ENCODE measurements at regions not wholly inside any gene's neighbourhood (a gene's known extent, or its start where the extent isn't known, plus 50 kb on each side); places are given as distances from the start of the nearest gene placed in this dataset.
"Not testable (repeated sequence)": the region's sequence is repeated elsewhere in the genome, so short reads cannot be mapped to it uniquely, and the experiment has no call there.

DNA sequence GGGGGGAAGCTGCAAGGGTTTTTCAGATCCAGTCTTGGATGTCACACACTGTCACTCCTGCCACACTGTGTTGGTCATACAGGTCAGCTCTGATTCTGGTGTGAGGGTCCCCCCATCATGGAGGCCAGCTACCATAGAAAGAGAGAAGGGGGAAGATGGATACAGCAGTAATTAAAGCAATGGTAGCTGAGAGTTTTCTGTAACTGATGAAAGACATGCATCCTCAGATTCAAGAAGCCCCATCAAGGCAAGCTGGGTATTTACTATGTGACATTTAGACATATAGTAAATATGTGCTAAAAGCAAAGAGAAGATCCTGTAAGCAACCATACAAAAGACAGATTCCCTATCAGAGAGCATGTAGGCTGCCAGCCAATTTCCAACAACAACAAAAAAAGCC, 110.9 kb upstream of the COL5A1 start:
- DNase-seq (ENCODE audit: low spot score) = no peak

DNA sequence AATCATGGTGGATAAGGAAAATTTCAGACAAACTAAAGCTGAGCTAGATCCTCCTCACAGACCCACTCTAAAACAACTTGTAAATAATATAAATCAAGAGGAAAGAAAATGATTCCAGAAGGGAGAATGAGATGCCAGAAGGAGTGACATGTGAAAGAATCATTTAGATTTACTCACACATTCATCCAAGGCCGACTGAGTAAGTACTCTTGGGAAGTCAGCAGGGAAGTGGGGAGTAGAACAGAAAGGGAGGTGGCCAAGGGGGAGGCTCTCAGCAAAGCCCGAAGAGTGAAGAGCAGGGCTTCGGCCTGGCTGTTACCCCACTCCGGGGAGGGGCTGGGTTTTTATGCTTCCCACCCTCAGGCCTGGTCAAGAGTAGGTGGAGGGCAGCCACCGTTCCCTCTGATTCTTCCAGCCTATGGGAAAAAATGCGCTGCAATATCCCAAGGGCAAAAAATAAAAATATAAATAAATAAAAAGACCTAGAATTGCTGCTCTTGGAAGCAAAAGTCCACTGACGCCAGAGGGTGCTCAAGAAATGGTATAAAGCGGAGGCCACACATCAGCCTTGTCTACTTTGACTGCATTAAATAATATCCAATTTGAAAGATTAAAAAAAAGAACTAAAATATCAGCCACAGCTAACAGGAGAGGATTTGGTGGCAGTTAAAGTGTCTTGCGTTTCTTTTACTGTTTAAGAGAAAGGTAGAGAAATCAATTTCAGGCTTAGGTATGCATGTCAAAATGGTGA, 110.2 kb upstream of the COL5A1 start:
- DNase-seq (ENCODE audit: low spot score) = no peak

DNA sequence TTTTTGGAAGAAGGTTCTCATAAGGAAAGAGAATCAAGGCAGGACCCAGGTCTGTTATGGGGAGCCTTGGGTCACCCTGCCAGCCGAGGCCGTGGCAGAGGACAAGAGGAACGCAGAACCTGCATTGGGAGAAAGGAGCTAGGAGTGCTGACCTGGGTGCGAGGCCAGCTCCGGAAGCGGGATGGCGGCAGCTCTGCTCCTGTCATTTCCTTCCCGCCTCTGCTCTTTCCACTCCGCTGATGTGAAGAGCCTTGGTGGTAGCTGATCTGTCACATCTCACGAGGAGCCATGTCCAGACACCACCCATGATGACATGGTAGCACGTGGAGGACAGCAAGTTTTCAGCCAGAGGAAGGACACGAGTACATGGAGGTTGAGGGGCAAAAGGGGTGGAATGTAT, 109.5 kb upstream of the COL5A1 start:
- DNase-seq (ENCODE audit: low spot score) = no peak

DNA sequence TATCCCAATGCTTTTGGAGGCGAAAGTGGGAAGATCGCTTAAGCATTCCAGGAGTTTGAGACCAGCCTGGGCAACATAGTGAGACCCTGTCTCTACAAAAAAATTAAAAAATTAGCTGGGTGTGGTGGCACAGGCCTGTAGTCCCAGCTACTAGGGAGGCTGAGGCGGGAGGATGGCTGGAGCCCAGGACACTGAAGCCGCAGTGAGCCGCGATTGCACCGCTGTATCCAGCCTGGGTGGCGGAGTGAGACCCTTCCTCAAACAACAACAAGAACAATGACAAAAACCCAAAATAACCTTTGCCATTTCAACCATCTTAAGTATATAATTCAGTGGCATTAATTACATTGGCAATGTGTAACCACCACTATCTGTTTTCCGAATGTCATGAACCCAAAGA, 108.9 kb upstream of the COL5A1 start:
- DNase-seq (ENCODE audit: low spot score) = not testable (repeated sequence)

DNA sequence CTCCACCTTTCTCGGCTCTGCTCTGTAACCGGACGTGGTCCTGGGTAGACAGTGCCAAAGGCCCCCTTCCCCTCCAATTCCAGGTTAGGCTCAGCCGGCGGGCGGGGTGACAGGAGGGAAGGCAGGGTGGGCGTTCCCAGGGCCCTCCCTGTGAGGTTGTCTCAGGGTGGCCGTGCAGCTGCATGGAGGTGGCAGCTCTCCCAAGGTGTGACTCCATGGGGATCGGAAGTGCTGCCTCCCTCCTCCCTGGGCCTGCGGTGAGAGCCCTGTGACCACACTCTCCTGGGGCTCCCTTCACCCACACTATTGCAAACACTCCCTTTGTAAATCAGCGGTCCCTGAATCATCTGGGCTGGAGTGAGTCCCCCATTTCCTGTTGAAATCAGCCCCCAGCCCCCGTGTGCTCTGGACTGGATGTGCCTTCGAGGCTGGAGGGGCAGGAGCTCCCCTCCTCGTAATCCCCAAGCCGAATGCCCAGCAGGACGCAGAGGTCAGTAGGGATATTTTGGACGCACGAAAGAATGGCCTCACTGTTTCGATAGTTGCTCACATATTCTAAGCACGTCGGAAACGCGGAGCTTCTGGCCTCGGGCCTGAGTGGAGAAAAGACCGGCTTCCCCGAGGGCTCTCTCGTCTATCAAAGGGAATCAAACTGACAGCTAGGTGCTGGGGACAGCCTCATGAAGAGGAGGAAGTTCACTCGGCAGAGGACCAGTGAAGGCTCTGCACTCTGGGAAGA, 107.6 kb upstream of the COL5A1 start:
- no peak for DNase-seq (ENCODE audit: low spot score)

DNA sequence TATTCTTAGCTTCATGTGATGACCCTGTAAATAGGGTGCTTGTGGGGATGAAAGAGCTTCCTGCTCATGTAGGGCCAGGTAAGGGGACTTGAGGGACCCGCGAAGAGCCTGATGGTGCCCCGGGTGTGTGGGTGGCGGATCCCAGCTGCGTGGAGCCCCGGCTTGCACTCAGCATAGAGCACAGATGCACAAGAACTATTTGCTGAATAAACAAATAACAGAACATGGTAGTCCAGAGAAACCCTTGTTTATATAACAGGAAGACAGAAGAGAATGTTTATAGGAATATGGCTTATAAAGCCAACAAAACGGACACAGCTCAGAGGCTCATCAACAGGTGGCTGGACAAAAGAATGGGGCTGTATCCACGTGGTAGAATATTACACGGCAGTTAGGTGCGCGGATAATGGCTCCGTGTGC, 106.9 kb upstream of the COL5A1 start:
- DNase-seq (ENCODE audit: low spot score) = no peak

DNA sequence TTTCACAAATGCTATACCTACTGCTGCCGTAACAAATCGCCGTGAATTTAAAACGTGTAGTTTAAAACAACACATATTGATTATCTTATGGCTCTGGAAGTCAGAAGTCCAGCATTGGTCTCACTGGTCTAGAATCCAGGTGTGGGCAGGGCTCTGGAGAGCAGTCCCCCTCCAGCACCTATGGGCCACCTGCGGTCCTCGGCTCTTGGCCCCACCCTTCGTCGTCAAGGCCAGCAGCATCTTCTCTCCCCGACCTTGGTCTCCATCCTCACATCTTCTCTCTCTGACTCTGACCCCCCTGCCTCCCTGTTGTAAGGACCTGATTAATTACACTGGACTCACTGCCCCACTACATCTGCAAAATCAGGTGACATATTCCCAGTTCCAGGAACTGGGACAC, 106.4 kb upstream of the COL5A1 start:
- no peak for DNase-seq (ENCODE audit: low spot score)

DNA sequence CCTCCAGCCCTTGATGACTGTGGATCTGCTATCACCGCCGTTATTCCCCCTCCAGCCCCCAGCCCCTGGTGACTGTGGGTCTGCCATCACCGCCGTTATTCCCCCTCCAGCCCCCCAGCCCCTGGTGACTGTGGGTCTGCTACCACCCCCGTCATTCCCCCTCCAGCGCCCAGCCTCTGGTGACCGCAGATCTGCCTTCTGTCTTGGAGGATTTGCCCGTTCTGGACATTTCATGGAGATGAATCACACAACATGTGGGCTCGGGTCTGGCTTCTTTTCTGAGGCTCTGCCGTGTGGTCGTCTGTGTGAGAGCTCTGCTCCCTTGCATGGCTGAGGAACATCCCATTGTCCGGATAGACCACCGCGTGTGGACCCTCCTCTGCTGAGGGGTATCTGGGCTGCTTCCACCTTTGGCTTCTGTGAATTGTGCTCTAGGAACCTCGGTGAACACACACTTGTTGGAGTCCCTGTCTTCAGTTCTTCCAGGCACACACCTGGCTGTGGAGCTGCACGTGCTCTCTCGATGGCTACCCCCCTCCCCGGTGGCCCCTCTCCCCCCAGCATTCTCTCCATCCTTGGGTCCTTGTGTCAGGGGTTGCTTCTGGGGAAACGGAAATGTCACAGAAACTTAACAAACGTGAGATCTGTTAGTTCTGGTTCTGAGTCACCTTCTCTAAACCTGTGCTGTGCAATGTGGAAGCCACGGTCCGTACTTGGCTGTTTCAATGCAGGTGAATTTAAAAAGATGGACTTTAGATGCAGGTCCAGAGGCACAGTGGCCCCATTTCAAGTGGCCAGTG, 105.3 kb upstream of the COL5A1 start:
- no peak for DNase-seq (ENCODE audit: low spot score)

DNA sequence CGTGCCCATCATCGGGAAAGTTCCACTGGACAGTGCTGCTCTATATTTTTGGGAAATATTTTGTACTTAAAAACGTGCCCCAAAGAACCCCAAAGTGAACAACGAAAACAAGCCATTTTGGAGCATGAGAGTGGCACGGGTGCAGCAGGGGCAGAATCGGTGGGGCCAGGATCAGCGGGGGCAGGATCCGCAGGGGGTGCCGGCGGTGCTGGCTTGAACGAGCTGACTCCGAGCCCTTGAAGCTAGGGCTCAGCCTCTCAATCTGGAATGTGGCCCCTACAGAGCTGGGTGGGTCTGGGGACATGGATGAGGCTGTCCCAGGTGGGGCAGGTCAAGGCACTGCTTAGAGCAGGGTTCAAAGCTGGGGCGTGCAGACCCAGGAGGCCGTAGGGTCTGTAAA, 104.7 kb upstream of the COL5A1 start:
- no peak for DNase-seq (ENCODE audit: low spot score)

DNA sequence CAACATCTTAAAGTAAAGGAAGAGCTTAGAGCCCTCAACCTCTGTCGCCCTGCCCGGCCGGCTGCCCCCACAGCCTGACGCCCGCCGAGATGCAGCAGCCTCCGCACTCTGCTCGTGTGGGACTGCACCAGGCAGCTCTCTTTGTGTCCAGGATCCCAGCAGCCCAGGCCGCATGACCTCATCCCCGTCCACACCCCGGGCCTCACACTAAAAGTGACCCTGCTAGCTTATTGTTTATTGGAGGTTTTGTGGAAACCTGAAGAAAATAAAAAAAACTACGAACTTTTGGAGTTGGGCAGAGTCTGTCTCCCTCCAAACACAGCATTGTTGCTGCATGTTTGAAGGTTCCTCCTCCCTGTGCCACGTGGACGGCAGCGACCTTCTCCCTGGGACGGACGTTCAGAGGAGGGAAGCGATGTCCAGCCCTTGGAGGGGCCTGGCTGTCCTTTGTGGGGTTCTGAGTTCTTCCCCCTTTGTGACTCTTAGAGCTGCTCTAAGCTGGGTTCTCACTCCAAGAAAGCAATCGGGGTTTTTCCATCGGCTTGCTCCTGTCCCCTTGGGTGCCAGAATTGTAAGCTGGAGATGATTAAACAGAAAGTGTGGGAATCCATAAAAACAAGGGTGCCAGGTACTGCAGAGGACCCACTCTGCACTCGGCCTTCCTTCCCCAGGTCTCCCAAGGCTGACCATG, 103.5 kb upstream of the COL5A1 start:
- no peak for DNase-seq (ENCODE audit: low spot score)

DNA sequence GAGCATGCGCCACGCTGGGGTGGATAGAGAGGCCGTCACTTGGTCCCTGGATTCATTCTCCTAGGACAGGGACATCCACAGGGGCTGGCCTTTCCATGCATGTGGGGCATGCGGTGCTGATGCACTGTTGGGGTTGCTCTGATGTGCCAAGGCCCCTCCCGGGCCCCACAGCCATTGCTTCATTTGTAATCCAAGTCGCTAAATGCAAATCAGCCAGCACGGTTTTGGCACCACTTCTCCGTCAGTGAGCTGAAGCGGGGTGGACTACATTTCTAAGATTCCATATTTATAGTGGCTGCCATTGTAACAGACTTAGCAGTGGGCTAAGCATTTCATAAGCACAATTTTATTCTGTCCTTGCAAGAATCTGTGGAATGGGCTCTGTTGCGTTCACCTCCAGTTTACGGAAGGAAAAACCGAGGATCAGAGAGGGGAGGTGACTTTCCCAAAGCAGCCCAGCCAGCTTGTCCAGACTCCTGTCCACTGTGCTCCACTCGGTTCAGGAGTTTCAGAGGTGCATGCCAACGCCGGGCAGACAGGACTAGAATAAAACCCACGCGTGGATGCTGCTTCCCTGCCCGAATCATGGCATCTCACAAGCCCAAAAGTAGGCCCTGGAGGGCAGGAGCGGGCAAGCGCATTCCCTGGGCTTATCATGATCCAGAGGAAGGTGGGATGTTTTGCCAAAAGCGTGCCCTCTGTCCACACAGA, 102.6 kb upstream of the COL5A1 start:
- no peak for DNase-seq (ENCODE audit: low spot score)

DNA sequence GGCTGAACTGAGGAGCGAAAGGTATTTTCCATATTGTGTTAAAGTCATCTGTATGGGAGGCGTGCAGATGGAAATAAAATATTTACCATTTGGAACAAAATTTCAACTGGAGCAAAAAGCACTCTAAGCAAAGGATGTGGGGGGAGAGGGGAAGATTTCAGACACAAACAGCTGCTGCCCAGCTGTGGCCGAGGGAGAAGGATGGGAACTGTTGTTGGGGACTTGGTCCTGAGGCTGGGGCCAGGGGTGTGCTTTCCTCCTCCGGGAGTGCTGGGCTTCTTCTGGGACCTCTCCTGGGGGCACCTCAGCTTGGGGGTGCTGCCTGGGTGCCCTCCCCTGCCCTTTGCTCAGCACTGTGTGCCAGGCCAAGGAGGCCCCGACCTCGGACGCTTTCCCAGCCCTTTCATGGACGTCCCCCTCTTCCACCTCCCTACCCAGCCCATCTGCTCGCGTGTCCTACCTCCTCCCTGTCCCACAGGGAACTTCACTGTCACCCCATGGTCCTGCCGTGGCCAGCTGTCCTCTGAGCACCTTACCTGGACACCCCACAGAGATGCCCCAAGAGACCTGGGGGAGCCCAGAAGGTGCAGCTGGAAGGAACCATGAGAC, 101.9 kb upstream of the COL5A1 start:
- DNase-seq (ENCODE audit: low spot score) = no peak

DNA sequence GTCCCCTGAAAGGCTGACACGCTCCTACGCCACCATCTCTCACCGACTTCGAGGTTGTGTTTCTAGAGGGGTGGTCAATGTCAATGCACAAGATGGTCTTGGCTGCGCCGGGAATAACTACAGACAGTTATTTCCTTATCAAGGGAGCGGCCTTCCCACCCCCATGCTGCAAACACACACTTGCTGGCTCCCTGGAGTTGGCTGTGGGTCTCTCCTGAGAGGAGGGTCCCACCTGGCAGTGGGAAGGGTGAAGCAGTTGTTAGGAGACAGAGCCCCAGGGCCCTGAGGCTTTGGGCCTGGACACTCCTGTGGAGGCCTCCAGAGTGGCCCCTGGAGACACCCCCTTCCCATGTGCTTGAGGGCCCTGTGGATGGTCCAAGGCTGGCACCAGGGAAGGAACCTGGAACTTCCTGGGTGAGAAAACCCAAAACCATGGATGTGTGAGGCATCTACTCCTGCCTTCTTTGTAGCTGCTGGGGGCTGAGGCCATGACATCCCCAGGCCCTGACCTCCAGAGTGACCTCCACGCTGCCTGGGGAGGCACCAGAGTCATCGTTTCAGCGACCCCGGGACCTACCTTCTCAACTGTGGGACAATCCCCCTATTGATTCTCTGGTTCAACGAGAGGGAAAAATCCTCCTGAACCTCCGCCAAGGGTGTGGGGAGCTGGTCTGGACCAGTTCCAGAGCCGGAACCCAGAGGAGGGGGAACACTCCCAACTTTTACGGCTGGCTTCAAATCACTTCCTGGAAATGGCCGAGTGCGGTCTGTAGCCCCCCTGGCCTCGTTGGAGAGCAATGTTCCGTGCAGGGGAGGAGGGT, 101.1 kb upstream of the COL5A1 start:
- no peak for DNase-seq (ENCODE audit: low spot score)

DNA sequence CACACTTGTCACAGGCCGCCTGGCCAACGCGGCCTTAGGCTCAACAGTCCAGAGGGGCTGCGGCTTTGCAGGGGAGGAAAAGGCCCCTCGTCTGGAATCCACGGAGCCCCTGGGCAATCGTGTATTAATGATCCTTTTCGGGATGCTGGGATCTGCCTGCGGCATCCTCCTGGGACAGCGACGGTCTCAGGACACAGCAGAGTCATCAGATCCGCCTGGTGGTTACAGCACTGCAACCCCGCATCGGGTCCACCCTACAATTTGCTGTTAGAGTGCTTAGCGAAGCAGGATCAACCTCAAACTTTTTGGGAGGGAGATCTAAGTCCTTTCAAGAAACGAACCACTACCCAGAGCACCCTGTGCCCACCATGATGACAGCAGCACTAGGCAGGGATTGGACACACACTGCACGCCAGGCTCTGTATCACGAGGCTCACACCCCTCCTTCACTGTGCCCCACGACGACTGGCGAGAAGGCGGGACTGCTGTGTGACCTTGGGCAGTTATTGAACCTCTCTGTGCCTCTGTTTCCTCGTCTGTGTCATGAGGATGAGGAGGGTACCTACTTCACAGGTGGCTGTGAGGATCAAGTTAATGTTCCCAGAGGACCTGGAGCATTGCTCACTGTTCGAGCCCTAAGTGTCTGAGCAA, 100.4 kb upstream of the COL5A1 start:
- no peak for DNase-seq (ENCODE audit: low spot score)

DNA sequence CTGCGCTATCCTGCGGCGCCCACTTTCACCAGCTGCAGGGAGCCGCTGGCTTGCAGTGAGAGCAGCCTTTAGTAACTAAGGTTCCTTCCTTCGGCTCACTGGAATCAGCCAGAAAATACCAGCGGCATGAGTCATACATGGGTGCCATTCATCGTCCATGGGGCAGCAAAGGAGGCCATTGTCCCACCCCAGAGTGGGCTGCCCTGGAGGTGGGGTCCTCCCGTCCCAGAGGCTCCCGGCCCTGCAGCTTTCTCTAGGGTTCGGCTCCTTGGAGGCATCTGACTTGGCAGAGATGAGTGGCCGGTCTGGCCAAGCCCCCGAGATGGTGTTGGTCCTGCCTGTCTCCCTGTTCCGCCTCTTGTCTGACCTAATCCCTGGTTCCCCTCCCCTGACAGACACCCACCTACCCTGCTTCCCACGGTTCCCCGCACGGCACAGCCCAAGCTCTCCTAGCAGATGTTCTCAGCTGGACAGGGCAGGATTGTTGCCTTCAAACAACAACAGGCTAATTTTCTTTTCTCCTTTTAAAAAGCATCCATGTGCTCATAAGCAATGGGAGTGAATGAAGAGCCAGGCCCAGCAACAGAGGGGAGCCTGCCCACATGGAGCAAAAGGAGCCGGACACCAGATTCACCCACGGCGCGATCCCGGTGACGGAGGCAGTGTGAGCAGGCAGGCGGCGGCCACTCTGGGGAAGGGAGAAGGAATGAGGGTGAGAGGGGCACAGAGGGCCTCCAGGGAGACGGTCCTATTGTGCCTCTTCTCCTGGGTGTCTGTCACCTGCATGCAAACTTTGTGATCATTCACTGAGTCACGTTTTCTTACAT, 97.0 kb upstream of the COL5A1 start:
- peak; percentile 62 for DNase-seq (ENCODE audit: low spot score)

DNA sequence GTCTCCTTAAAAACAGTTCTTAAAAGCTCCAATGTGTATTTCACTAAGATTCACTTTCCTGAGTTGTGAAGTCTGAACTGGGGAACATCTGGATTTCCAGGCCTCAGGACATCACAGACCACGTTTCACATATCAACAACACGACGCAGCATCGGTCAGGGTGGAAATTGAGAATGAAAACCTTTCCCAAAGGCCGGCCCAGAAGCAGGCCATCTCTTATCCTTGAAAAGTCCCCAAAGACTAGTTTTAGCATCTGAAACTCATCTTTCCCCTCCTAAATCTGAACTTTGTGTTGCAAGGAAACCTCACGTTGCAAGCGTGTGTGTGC, 96.4 kb upstream of the COL5A1 start:
- no peak for DNase-seq (ENCODE audit: low spot score)

DNA sequence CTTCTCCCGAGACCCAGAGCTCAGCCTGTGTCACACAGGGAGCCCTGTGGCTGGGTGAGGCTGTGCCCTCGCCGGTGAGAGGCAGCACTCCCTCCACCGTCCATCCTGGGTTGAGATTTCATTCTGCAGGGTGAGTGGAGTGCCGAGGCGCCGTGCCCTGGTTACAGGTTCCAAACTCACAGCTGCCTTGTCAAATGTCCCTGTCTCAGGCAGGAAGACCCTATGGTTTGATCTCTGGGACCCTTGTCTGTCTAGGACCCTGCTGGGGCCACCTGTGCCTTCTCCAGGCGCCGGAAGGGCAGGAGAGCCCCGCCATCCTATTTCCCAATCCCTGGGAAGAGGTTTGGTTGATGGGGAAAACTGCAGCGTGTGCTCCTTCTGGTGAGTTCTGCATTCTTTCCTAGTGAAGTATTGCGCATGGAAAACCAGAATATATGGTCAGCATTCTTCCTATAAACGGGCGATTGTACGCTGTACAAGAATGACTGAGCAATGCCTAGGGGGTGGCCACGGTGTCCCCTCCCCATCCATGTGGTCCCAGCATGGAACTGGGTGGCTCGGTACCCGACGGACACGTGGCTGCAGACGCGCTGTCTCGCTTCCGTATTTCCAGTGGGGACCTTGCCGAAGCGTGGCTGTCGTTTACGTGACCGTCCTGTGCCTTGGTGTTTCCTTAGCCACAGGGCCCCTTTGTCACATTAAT, 95.9 kb upstream of the COL5A1 start:
- DNase-seq (ENCODE audit: low spot score) = no peak

DNA sequence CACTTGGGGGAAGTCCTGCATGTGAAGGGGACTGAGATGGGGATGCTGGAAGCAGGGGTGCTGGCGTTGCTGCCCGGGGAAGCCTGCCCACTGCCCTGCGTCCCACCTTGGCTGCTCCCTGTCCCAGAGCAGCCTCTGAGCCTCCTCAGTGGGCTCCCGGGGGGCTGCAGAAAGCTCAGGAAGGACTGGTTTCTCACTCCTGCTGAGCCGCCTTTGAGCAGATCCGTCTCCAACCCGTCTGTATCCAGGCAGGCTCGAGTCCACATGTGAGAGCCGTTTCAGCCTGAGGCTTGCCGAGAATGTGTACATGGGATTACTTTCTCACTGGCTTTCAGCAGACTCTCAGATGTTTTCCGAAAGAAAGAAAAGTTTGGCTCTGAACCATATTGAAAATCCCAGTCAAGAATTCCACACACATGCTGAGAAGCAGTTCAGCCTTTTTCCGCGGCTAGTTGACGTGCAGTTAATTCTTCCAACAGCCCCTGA, 95.3 kb upstream of the COL5A1 start:
- DNase-seq (ENCODE audit: low spot score) = no peak

Data from SW480 (cell line).